Fibroblast of the conjunctiva (primary cell): ENCODE measurements at regions not wholly inside any gene's neighbourhood (a gene's known extent, or its start where the extent isn't known, plus 50 kb on each side); places are given as distances from the start of the nearest gene placed in this dataset.
"Not testable (repeated sequence)": the region's sequence is repeated elsewhere in the genome, so short reads cannot be mapped to it uniquely, and the experiment has no call there.

Experiments
- DNase-seq: peaks from one replicate; pipeline ENCODE4 v3.0.0-alpha.2; 2010; ENCODE audit warnings: low read depth

- not testable (repeated sequence) for DNase-seq
Observed at GRCh38 chr6:106723419-106723818, 94.0 kb downstream of the QRSL1 start.

DNA sequence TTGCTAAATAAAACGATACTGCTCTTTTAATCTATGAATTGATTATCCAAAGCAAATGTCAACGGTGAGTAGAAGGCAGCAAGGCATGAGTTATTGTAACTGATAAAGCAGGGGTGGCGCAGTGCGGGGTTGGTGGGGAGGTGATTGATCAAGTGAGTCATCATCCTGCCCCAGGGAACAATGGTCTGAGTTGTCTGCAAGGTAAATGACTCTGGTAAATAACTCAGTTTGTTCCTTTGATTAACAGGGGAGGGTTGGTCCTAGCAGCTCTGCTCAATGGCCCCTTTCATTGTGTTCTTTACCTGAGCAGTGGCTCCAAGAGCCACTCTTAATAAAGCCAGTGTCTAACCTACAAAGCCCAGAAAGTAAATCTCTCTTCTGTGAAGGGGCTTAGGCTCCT lies 91.8 kb downstream of the QRSL1 start:
- DNase-seq, result not testable (repeated sequence)
